RWPE2 (cell line): ENCODE measurements at regions not wholly inside any gene's neighbourhood (a gene's known extent, or its start where the extent isn't known, plus 50 kb on each side); places are given as distances from the start of the nearest gene placed in this dataset.

Experiments used
- ATAC-seq: fragments of 200-7000 bp; cut with Tn5 transposase; 3 replicates; pipeline ENCODE4 v1.9.1; 2021; ENCODE audit warnings: low read depth
- DNase-seq: peaks from one replicate; pipeline ENCODE4 v3.0.0-alpha.2; 2020; ENCODE audit warnings: low spot score
- H3K27ac ChIP-seq: fragments of 450-650 bp; 2 replicates; pipeline ENCODE4 v1.5.1; 2017; ENCODE audit warnings: mild to moderate bottlenecking; ENCODE audit not compliant: poor library complexity, severe bottlenecking
- H3K27me3 ChIP-seq: fragments of 250-450 bp; sonication (Bioruptor Pico); 2 replicates; pipeline ENCODE4 v1.5.1; 2021; ENCODE audit warnings: mild to moderate bottlenecking, moderate library complexity; ENCODE audit not compliant: insufficient read depth, poor library complexity, severe bottlenecking
- H3K36me3 ChIP-seq: fragments of 250-450 bp; sonication (Bioruptor Pico); 2 replicates; pipeline ENCODE4 v1.5.1; 2020; ENCODE audit warnings: low read depth, mild to moderate bottlenecking, moderate library complexity
- H3K4me1 ChIP-seq: fragments of 250-450 bp; sonication (Bioruptor Pico); 2 replicates; pipeline ENCODE4 v1.5.1; 2021; ENCODE audit warnings: mild to moderate bottlenecking, moderate library complexity; ENCODE audit not compliant: insufficient read depth, poor library complexity, severe bottlenecking
- H3K4me3 ChIP-seq: fragments of 250-450 bp; sonication (Bioruptor Pico); 2 replicates; pipeline ENCODE4 v1.5.1; 2021; ENCODE audit warnings: mild to moderate bottlenecking, moderate library complexity; ENCODE audit not compliant: severe bottlenecking
- H3K9me3 ChIP-seq: fragments of 250-450 bp; sonication (Bioruptor Pico); 2 replicates; pipeline ENCODE4 v1.5.1; 2021; ENCODE audit warnings: mild to moderate bottlenecking, moderate library complexity; ENCODE audit not compliant: severe bottlenecking
- TF ChIP-seq, protein P1 (sequence below): fragments of 450-650 bp; IDR thresholded peaks from one replicate; pipeline ENCODE4 v1.5.1; 2017; ENCODE audit warnings: mild to moderate bottlenecking, moderate library complexity; ENCODE audit not compliant: poor library complexity, severe bottlenecking

DNA sequence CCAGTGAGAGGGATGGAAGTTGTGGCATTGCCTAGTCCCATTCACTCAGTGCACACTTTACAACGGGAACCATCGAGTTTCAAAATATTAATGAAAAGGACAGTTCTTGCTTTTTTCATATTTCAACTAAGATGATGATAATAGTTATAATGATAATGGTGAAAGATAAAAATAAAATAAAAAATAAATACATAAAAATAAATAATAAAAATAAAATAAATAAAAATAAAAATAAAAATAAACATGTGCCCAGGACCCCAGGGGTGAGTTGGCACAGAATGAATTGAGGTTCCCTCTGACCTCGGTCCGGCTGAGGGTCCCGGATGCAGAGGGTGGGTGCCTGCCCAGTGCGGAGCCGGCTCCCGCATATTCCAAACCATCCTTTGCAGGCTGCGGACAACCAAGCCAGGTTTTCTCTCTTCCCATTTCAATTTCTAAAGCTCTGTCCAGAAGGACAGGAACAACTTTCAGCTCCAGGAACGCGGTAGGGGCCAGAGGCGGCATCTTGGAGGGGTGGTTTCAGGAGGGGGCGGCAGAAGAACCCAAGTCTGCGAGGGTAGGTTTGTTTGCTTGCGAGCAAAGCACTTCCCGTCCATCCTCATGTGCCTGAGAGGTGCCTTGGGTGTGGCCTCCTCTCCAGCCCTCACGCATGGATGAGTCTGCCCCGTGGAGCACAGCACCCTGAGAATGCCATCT, 236.8 kb downstream of the DLL1 start:
- no peak for ATAC-seq
- Histone ChIP-seq H3K36me3 (no peaks in the 10 kb centered on the region), H3K4me3 (no peak overlapping the region), H3K9me3 (no peaks in the 10 kb centered on the region), H3K4me1 (no peaks in the 10 kb centered on the region), H3K27ac (no peak overlapping the region), H3K27me3 (no peaks in the 10 kb centered on the region)
- TF ChIP-seq, protein P1, sequence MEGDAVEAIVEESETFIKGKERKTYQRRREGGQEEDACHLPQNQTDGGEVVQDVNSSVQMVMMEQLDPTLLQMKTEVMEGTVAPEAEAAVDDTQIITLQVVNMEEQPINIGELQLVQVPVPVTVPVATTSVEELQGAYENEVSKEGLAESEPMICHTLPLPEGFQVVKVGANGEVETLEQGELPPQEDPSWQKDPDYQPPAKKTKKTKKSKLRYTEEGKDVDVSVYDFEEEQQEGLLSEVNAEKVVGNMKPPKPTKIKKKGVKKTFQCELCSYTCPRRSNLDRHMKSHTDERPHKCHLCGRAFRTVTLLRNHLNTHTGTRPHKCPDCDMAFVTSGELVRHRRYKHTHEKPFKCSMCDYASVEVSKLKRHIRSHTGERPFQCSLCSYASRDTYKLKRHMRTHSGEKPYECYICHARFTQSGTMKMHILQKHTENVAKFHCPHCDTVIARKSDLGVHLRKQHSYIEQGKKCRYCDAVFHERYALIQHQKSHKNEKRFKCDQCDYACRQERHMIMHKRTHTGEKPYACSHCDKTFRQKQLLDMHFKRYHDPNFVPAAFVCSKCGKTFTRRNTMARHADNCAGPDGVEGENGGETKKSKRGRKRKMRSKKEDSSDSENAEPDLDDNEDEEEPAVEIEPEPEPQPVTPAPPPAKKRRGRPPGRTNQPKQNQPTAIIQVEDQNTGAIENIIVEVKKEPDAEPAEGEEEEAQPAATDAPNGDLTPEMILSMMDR = no peak
- DNase-seq = peak; percentile 22

DNA sequence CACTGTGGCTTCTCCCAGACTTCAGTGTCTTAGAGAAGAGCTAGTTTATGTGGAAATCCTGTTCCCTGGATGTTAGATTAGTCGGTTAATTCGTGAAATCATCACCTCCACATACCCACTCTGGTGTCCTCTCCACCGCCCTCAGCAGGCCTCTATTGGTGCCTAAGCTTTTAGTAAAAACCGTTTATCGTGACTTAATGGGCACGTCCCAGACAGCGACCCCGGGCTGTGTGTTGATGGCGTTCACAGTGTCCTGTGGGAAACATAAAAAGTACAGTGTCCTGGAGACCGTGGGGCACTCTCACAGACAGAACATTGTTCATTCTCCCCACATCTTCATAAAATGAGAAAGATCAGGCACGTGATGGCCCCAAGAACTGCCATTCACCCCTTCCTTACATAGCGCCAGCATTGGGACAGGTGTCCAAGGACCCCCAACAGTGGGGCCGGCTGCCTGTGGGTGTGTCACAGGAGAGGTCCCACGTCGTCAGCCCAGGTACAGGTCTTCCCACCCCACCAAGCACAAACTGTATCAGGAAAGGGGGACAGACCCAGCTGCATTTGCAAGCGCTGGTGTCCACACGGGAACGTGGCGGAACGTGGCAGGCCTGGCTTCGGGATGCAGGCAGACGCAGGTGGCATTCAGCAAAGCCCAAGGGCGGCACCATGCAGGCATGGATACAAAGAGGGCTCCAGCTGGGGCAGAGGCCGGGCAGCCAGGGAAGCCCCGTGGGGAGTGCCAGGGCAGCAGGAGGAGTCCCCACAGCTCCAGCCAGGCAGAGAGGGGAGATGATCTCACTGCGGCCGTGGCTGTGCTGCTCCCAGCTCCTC, 237.7 kb downstream of the DLL1 start:
- no peak overlapping the region for H3K27ac ChIP-seq
- H3K27me3 ChIP-seq = no peaks in the 10 kb centered on the region
- peak; percentile 51 for DNase-seq
- H3K9me3 ChIP-seq = no peaks in the 10 kb centered on the region
- no peak overlapping the region for H3K4me3 ChIP-seq
- TF ChIP-seq, protein P1 = no peak
- no peak for ATAC-seq
- no peaks in the 10 kb centered on the region for H3K36me3 ChIP-seq
- H3K4me1 ChIP-seq = no peaks in the 10 kb centered on the region

- no peaks in the 10 kb centered on the region for H3K9me3 ChIP-seq
- no peak overlapping the region for H3K4me3 ChIP-seq
- DNase-seq (peak; percentile 39), ATAC-seq (no peak)
- H3K27me3 ChIP-seq = no peaks in the 10 kb centered on the region
- TF ChIP-seq, protein P1 = no peak
- H3K27ac ChIP-seq = no peak overlapping the region
- H3K4me1 ChIP-seq = no peaks in the 10 kb centered on the region
- no peaks in the 10 kb centered on the region for H3K36me3 ChIP-seq
Measured at GRCh38 chr6:170051229-170052172, 239.4 kb downstream of the DLL1 start.

DNA sequence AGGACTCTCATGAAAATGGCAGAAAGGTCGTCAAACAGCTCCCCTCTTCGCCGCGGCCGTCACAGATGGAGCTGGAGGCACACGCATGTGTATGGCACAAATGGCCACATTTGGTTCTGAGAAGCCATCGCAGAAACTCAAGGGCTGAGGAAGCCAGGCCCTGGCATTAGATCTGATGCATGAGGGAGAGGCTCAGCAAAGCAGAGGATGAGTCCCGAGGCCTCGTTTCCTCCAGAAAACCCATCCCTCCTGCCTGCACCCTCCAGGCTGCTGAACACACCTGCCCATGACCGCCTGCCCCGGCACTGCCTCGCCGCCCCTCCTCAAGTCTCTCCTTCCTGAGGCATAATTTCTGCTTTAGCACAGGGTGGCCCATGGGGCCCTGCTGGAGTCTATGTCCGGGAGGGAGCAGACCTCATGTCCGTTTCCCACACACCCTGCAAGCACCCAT, 240.3 kb downstream of the DLL1 start:
- no peaks in the 10 kb centered on the region for H3K9me3 ChIP-seq
- H3K27me3 ChIP-seq = no peaks in the 10 kb centered on the region
- no peak overlapping the region for H3K4me3 ChIP-seq
- ATAC-seq = no peak
- TF ChIP-seq, protein P1 = no peak
- H3K27ac ChIP-seq = no peak overlapping the region
- no peaks in the 10 kb centered on the region for H3K36me3 ChIP-seq
- peak; percentile 29 for DNase-seq
- no peaks in the 10 kb centered on the region for H3K4me1 ChIP-seq
